Mammary epithelial cell (primary cell): ENCODE measurements at regions not wholly inside any gene's neighbourhood (a gene's known extent, or its start where the extent isn't known, plus 50 kb on each side); places are given as distances from the start of the nearest gene placed in this dataset.

Source experiments
- CTCF ChIP-seq, 2 donors: IDR thresholded peaks in 1 of 2; conservative IDR thresholded peaks in 1 of 2; 2 replicates each; pipeline ENCODE4 v1.5.1; 2011 to 2012; ENCODE audit warnings: inconsistent platforms in 2 of 2, low read length in 2 of 2, mild to moderate bottlenecking in 2 of 2, control low read depth in 1 of 2, low read depth in 1 of 2; ENCODE audit not compliant: insufficient read depth in 1 of 2; ENCODE audit errors: extremely low read depth in 1 of 2
- EZH2 ChIP-seq: IDR thresholded peaks from 2 replicates; pipeline ENCODE4 v1.6.1; 2012; ENCODE audit warnings: low read length, inconsistent platforms, borderline replicate concordance

- TF ChIP-seq CTCF (conservative IDR thresholded peaks at IDR 0.05 in 1 of 2, IDR thresholded peaks at IDR 0.05 in 1 of 2; ENCODE audit: extremely low read depth in 1 of 2, insufficient read depth in 1 of 2, low read depth in 1 of 2, low read length in 2 of 2), result no peak
- no peak for TF ChIP-seq EZH2
Observed at GRCh38 chr9:106423575-106423974, 439.4 kb upstream of the ZNF462 start.
